ENCODE measurements at regions not wholly inside any gene's neighbourhood (a gene's known extent, or its start where the extent isn't known, plus 50 kb on each side); places are given as distances from the start of the nearest gene placed in this dataset.
A peak's percentile ranks its signal among the peaks of the same experiment; 100 is the strongest.

- TF ChIP-seq CTCF (conservative IDR thresholded peaks at IDR 0.05; ENCODE audit: low read depth, low read length) = no peak
- H3K4me3 ChIP-seq (ENCODE audit: low read depth, low read length) = no peak overlapping the region
- DNase-seq (ENCODE audit: low read depth) = no peak
Observed at GRCh38 chr7:138254444-138254843, 178.2 kb downstream of the AKR1D1 start.

GRCh38 chr7:138257459-138258196 is 181.4 kb downstream of the AKR1D1 start:
- TF ChIP-seq CTCF (conservative IDR thresholded peaks at IDR 0.05; ENCODE audit: low read depth, low read length) = no peak
- no peak overlapping the region for H3K4me3 ChIP-seq (ENCODE audit: low read depth, low read length)
- peak; percentile 89 for DNase-seq (ENCODE audit: low read depth)

- TF ChIP-seq CTCF (conservative IDR thresholded peaks at IDR 0.05; ENCODE audit: low read depth, low read length) = no peak
- DNase-seq (ENCODE audit: low read depth) = no peak
- no peak overlapping the region for H3K4me3 ChIP-seq (ENCODE audit: low read depth, low read length)
Observed at GRCh38 chr7:138258197-138258559, 181.9 kb downstream of the AKR1D1 start.

GRCh38 chr7:138259675-138260074 is 183.4 kb downstream of the AKR1D1 start:
- H3K4me3 ChIP-seq (ENCODE audit: low read depth, low read length) = no peak overlapping the region
- no peak for TF ChIP-seq CTCF (conservative IDR thresholded peaks at IDR 0.05; ENCODE audit: low read depth, low read length)
- DNase-seq (ENCODE audit: low read depth) = no peak

- no peak overlapping the region for H3K4me3 ChIP-seq (ENCODE audit: low read depth, low read length)
- no peak for DNase-seq (ENCODE audit: low read depth)
- no peak for TF ChIP-seq CTCF (conservative IDR thresholded peaks at IDR 0.05; ENCODE audit: low read depth, low read length)
Observed at GRCh38 chr7:138267934-138268333, 191.7 kb downstream of the AKR1D1 start.

- no peak for TF ChIP-seq CTCF (conservative IDR thresholded peaks at IDR 0.05; ENCODE audit: low read depth, low read length)
Observed at GRCh38 chr7:138276891-138277290, 183.2 kb upstream of the TRIM24 start.

GRCh38 chr7:138278601-138279000 is 181.5 kb upstream of the TRIM24 start:
- no peak for TF ChIP-seq CTCF (conservative IDR thresholded peaks at IDR 0.05; ENCODE audit: low read depth, low read length)
- H3K4me3 ChIP-seq (ENCODE audit: low read depth, low read length) = no peak overlapping the region
- DNase-seq (ENCODE audit: low read depth) = peak; percentile 12

More at GRCh38 chr7:138276891-138277290, 183.2 kb upstream of the TRIM24 start:
- no peak overlapping the region for H3K4me3 ChIP-seq (ENCODE audit: low read depth, low read length)
- no peak for DNase-seq (ENCODE audit: low read depth)
